Right lobe of liver (tissue), 6 donors: ENCODE measurements at regions not wholly inside any gene's neighbourhood (a gene's known extent, or its start where the extent isn't known, plus 50 kb on each side); places are given as distances from the start of the nearest gene placed in this dataset.

Experiments
- ATAC-seq, 4 donors: fragments of 200-7000 bp; cut with Tn5 transposase; one replicate each; pipeline ENCODE4 v1.9.1; 2020; ENCODE audit warnings: mild to moderate bottlenecking in 4 of 4, moderate library complexity in 4 of 4
- DNase-seq, 3 donors: peaks; one replicate each; pipeline ENCODE4 v3.0.0-alpha.2; 2020
- H3K27ac ChIP-seq, 3 donors: fragments of 200-600 bp; one replicate each; pipeline ENCODE4 v1.8.0; 2022
- H3K27me3 ChIP-seq, 2 donors: fragments of 200-600 bp; one replicate each; pipeline ENCODE4 v1.8.0; 2022
- H3K36me3 ChIP-seq, 4 donors: fragments of 200-600 bp; sonication (generic) in 1 of 4; one replicate each; pipeline versions ENCODE4 v1.5.1 to v1.8.0; 2017 to 2022; ENCODE audit warnings: control low read depth in 1 of 4
- H3K4me1 ChIP-seq, 4 donors: fragments of 200-600 bp; sonication (generic) in 1 of 4; one replicate each; pipeline versions ENCODE4 v1.5.1 to v1.8.0; 2017 to 2022; ENCODE audit warnings: control low read depth in 1 of 4
- H3K4me3 ChIP-seq, 3 donors: fragments of 200-600 bp; one replicate each; pipeline ENCODE4 v1.8.0; 2022
- H3K9me3 ChIP-seq, 4 donors: fragments of 200-600 bp; sonication (generic) in 1 of 4; one replicate each; pipeline versions ENCODE4 v1.5.1 to v1.8.0; 2017 to 2022; ENCODE audit warnings: control low read depth in 1 of 4
- POLR2A ChIP-seq: fragments of 450-650 bp; IDR thresholded peaks from one replicate; pipeline ENCODE4 v1.6.1; 2017; ENCODE audit warnings: antibody characterized with exemption, mild to moderate bottlenecking
- WGBS: methylation state at CpG from one replicate; pipeline ENCODE4 v1.1.6; 2018; ENCODE audit warnings: low coverage, low lambda C conversion rate; ENCODE audit not compliant: insufficient coverage; ENCODE audit errors: missing lambda C conversion rate; 5-methylcytosine and 5-hydroxymethylcytosine counted together
- intact Hi-C, 2 donors: fragments of 100-400 bp; cut with DNase I; formaldehyde crosslinking; loops; one replicate each; pipeline versions ENCODE4 v1.11.2 to v1.14.1; 2022
- TF ChIP-seq, protein P1 (sequence below), 4 donors: fragments of 200-600 bp in 3 of 4; fragments of 450-650 bp in 1 of 4; IDR thresholded peaks; one replicate each; pipeline versions ENCODE4 v1.5.1 to v1.8.0; 2016 to 2022; ENCODE audit warnings: antibody characterized with exemption in 4 of 4, mild to moderate bottlenecking in 2 of 4
- donor health status: DM: no; HTN: yes; CAD: no.
- donor health status: DM: no; HTN: no; CAD: no.
- donor health status: DM: no; HTN: no; CAD: no.
- donor health status: DM: no; HTN: yes; CAD: no.
- donor health status: DM: no; HTN: yes; CAD: no.

DNA sequence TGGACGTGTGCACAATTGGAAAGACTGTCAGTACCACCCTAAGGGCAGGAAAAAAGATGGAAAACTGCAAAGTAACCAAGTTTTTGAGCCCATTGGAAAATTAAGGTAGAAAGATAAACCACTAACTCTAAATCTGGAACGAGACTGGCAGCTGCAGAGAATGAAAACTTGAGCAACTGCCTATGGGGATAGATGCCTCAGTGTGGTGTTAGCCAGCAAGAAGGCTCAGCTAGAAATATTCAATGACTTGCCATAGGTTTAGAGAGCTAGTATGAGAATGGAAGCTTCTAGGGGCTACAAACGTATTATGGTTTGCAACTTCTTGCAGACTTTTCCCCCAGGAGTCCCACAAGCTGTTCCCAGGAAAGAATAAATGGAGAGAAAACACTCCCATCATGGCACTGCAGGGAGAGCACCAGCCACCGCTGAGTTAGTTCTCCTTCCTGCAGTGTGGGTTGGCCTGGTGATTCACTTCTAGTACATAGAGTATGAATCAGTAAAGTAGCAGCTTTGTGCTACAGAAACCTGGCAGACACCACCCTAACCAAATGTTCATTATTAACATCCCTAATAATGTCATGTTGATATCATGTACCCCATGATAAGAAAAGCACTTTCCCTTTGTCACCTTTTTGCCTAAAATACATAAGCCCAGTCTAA is 372.4 kb upstream of the VWC2 start:
- no peaks in the 10 kb centered on the region for H3K36me3 ChIP-seq
- ATAC-seq (no peak), DNase-seq (no peak)
- H3K4me3 ChIP-seq, result no peak overlapping the region
- no peak overlapping the region for H3K27ac ChIP-seq
- intact Hi-C loops, result no loop called here
- H3K4me1 ChIP-seq, result no peaks in the 10 kb centered on the region
- H3K27me3 ChIP-seq, result no peaks in the 10 kb centered on the region
- no peaks in the 10 kb centered on the region for H3K9me3 ChIP-seq
- WGBS, result 32% methylated on average over 4 of the region's 4 CpGs
- TF ChIP-seq, protein P1, sequence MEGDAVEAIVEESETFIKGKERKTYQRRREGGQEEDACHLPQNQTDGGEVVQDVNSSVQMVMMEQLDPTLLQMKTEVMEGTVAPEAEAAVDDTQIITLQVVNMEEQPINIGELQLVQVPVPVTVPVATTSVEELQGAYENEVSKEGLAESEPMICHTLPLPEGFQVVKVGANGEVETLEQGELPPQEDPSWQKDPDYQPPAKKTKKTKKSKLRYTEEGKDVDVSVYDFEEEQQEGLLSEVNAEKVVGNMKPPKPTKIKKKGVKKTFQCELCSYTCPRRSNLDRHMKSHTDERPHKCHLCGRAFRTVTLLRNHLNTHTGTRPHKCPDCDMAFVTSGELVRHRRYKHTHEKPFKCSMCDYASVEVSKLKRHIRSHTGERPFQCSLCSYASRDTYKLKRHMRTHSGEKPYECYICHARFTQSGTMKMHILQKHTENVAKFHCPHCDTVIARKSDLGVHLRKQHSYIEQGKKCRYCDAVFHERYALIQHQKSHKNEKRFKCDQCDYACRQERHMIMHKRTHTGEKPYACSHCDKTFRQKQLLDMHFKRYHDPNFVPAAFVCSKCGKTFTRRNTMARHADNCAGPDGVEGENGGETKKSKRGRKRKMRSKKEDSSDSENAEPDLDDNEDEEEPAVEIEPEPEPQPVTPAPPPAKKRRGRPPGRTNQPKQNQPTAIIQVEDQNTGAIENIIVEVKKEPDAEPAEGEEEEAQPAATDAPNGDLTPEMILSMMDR (IDR thresholded peaks at IDR 0.05), result no peak
- no peak for TF ChIP-seq POLR2A

DNA sequence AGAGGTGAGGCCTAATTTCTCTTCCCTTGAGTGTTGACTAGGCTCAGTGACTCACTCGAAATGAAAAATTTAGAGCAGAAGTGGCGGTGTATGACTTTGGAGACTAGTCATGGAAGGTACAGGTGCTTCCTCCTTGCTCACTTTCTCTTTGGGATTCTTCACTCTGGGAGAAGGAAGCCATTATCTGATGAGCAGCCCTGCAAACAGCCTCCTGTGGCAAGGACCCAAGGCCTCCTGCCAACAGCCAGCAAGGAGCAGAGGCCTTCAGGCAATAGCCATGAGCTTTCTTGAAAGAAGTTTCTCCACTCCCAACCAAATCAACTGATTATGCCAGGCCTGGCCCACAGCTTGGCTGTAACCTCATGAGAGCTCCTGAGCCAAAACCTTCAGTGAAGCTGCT is 369.6 kb upstream of the VWC2 start:
- 71% methylated on average over 2 of the region's 2 CpGs for WGBS
- no peak for TF ChIP-seq POLR2A

DNA sequence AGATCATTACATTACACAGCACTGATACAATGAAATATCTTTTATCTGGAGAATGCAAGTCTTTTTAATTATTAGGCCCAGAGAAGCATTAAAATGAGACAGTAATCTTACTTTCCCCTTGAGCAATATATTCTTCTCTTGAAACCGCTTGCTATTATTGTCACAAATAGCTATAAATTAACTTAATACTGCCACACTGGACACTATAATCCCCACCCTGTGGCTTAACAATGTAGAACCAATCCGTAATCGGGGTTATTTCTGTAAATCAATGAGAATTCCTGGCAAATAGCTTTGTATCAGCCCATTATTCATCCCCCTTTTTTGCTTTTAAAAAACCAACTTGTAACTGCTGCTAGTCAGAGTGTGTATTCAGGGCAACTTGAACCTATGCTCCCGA is 366.2 kb upstream of the VWC2 start:
- Histone ChIP-seq H3K4me3 (no peak overlapping the region), H3K4me1 (no peaks in the 10 kb centered on the region), H3K9me3 (no peaks in the 10 kb centered on the region), H3K36me3 (no peaks in the 10 kb centered on the region), H3K27ac (no peak overlapping the region), H3K27me3 (no peaks in the 10 kb centered on the region)
- DNase-seq (no peak), ATAC-seq (no peak)
- WGBS, result 50% methylated on average over 4 of the region's 4 CpGs
- TF ChIP-seq, protein P1 (IDR thresholded peaks at IDR 0.05), result no peak
- no peak for TF ChIP-seq POLR2A
- intact Hi-C loops, result no loop called here

More for the DNA sequence above, 369.6 kb upstream of the VWC2 start:
- no peak for ATAC-seq
- no peak for DNase-seq
- Histone ChIP-seq H3K4me3 (no peak overlapping the region), H3K36me3 (no peaks in the 10 kb centered on the region), H3K4me1 (no peaks in the 10 kb centered on the region), H3K27me3 (no peaks in the 10 kb centered on the region), H3K27ac (no peak overlapping the region), H3K9me3 (no peaks in the 10 kb centered on the region)
- intact Hi-C loops, result no loop called here

GRCh38 chr7:49417034-49417433 is 356.4 kb upstream of the VWC2 start:
- H3K4me3 ChIP-seq, result no peak overlapping the region
- no peak for DNase-seq
- H3K27ac ChIP-seq, result no peak overlapping the region
- no peaks in the 10 kb centered on the region for H3K27me3 ChIP-seq
- no peaks in the 10 kb centered on the region for H3K9me3 ChIP-seq
- intact Hi-C loops, result no loop called here
- H3K4me1 ChIP-seq, result no peaks in the 10 kb centered on the region
- WGBS, result 48% methylated on average over 2 of the region's 2 CpGs
- no peaks in the 10 kb centered on the region for H3K36me3 ChIP-seq
- TF ChIP-seq, protein P1 (IDR thresholded peaks at IDR 0.05), result no peak
- TF ChIP-seq POLR2A, result no peak
- no peak for ATAC-seq

DNA sequence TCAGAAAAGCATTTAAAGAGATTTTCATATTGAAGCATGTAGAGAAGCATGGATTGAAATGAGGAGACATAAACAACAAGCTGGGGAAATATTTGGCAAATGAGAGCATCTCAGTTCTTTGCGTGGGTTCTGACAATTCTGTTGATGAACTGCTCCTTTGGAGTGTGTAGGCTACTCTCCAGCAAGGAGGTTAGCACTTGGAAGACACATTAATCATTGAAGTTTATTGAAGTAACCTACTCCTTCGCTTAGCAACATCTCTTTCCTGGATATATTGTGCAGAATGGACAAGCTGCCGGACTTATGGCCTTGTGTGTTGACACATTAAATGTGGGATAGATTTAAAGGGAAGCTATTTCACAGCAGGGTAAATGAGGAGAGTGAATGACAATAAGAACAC is 354.5 kb upstream of the VWC2 start:
- WGBS, result 45% methylated on average over 3 of the region's 3 CpGs
- DNase-seq (no peak), ATAC-seq (no peak)
- TF ChIP-seq, protein P1 (IDR thresholded peaks at IDR 0.05), result no peak
- no peak for TF ChIP-seq POLR2A
- no peaks in the 10 kb centered on the region for H3K4me1 ChIP-seq
- no peaks in the 10 kb centered on the region for H3K9me3 ChIP-seq
- no peak overlapping the region for H3K27ac ChIP-seq
- no peaks in the 10 kb centered on the region for H3K27me3 ChIP-seq
- H3K4me3 ChIP-seq, result no peak overlapping the region
- H3K36me3 ChIP-seq, result no peaks in the 10 kb centered on the region
- intact Hi-C loops, result no loop called here
